GM23248 (cell line): ENCODE measurements at regions not wholly inside any gene's neighbourhood (a gene's known extent, or its start where the extent isn't known, plus 50 kb on each side); places are given as distances from the start of the nearest gene placed in this dataset.

Experiments
- DNase-seq: peaks from one replicate; pipeline ENCODE4 v3.0.0-alpha.2; 2015
- H2AFZ ChIP-seq: fragments of 200-600 bp; sonication (generic); 2 replicates; pipeline ENCODE4 v1.6.1; 2016; ENCODE audit warnings: antibody characterized with exemption
- H3F3A ChIP-seq: fragments of 200-600 bp; sonication (generic); 2 replicates; pipeline ENCODE4 v1.6.1; 2016; ENCODE audit warnings: mild to moderate bottlenecking, antibody characterized with exemption, mixed run types; ENCODE audit not compliant: insufficient read depth
- H3K27ac ChIP-seq: fragments of 200-600 bp; sonication (generic); 2 replicates; pipeline ENCODE4 v1.5.1; 2016; ENCODE audit warnings: mild to moderate bottlenecking
- H3K27me3 ChIP-seq: fragments of 200-600 bp; sonication (generic); replicated peaks from 2 replicates; pipeline ENCODE4 v1.6.1; 2016; ENCODE audit warnings: mild to moderate bottlenecking; ENCODE audit not compliant: insufficient read depth
- H3K36me3 ChIP-seq: fragments of 200-600 bp; sonication (generic); 2 replicates; pipeline ENCODE4 v1.6.1; 2016; ENCODE audit warnings: low read depth, mild to moderate bottlenecking
- H3K4me1 ChIP-seq: fragments of 200-600 bp; sonication (generic); 2 replicates; pipeline ENCODE4 v1.6.1; 2016; ENCODE audit warnings: mild to moderate bottlenecking; ENCODE audit not compliant: insufficient read depth
- H3K4me2 ChIP-seq: fragments of 200-600 bp; sonication (generic); one replicate; pipeline ENCODE4 v1.6.1; 2016; ENCODE audit warnings: mild to moderate bottlenecking; ENCODE audit not compliant: unreplicated experiment
- H3K4me3 ChIP-seq: fragments of 200-600 bp; sonication (generic); 2 replicates; pipeline ENCODE4 v1.5.1; 2016; ENCODE audit warnings: mild to moderate bottlenecking
- H3K79me2 ChIP-seq: fragments of 200-600 bp; sonication (generic); 2 replicates; pipeline ENCODE4 v1.6.1; 2016; ENCODE audit warnings: mild to moderate bottlenecking; ENCODE audit not compliant: insufficient read depth
- H3K9ac ChIP-seq: fragments of 200-600 bp; sonication (generic); 2 replicates; pipeline ENCODE4 v1.6.1; 2016; ENCODE audit warnings: mild to moderate bottlenecking
- H3K9me2 ChIP-seq: fragments of 200-600 bp; sonication (generic); 2 replicates; pipeline ENCODE4 v1.6.1; 2016; ENCODE audit warnings: mixed run types, mild to moderate bottlenecking, moderate library complexity; ENCODE audit not compliant: insufficient read depth
- H3K9me3 ChIP-seq: fragments of 200-600 bp; sonication (generic); one replicate; pipeline ENCODE4 v1.6.1; 2017; ENCODE audit warnings: low read depth
- H4K20me1 ChIP-seq: fragments of 200-600 bp; sonication (generic); 2 replicates; pipeline ENCODE4 v1.6.0; 2016; ENCODE audit not compliant: insufficient read depth
- EZH2 ChIP-seq: fragments of 200-600 bp; sonication (generic); IDR thresholded peaks from 2 replicates; pipeline ENCODE4 v1.6.1; 2018; ENCODE audit warnings: antibody characterized with exemption, mild to moderate bottlenecking; ENCODE audit not compliant: insufficient read depth, poor library complexity, severe bottlenecking
- EZH2phosphoT487 ChIP-seq: fragments of 200-600 bp; sonication (generic); IDR thresholded peaks from 2 replicates; pipeline ENCODE4 v1.6.1; 2018; ENCODE audit warnings: antibody characterized with exemption, moderate library complexity, mild to moderate bottlenecking, low read depth; ENCODE audit not compliant: insufficient read depth
- WGBS, 2 experiments: methylation state at CpG; one replicate each; pipeline ENCODE4 v1.1.6; 2015 to 2017; ENCODE audit warnings: low lambda C conversion rate in 2 of 2, low coverage in 1 of 2; ENCODE audit errors: missing lambda C conversion rate in 2 of 2; 5-methylcytosine and 5-hydroxymethylcytosine counted together
- in situ Hi-C: fragments of 300-500 bp; cut with MboI; formaldehyde crosslinking; loops from 2 replicates; pipeline ENCODE4 v1.15.0; 2020

- in situ Hi-C loops = no loop called here
- H3K4me1 ChIP-seq = no peaks in the 10 kb centered on the region
- no peaks in the 10 kb centered on the region for H3K9me2 ChIP-seq
- 21 to 42% methylated on average over 2 to 3 of the region's 3 CpGs for WGBS, 2 experiments
- no peak overlapping the region for H2AFZ ChIP-seq
- no peak overlapping the region for H3K27ac ChIP-seq
- H3K4me3 ChIP-seq = no peak overlapping the region
- no peaks in the 10 kb centered on the region for H3K9me3 ChIP-seq
- no peaks in the 10 kb centered on the region for H4K20me1 ChIP-seq
- no peak overlapping the region for H3K4me2 ChIP-seq
- H3K36me3 ChIP-seq = no peaks in the 10 kb centered on the region
- H3K79me2 ChIP-seq = no peaks in the 10 kb centered on the region
- H3K9ac ChIP-seq = no peak overlapping the region
- peak; percentile 11 for DNase-seq
- no peaks in the 10 kb centered on the region for H3K27me3 ChIP-seq
- no peak for TF ChIP-seq EZH2phosphoT487
- no peak for TF ChIP-seq EZH2
- no peaks in the 10 kb centered on the region for H3F3A ChIP-seq
Measured at GRCh38 chr2:116510117-116510671, 1304.3 kb upstream of the DDX18 start.

- in situ Hi-C loops = no loop called here
- Histone ChIP-seq H3K9me2 (no peaks in the 10 kb centered on the region), H3F3A (no peaks in the 10 kb centered on the region), H4K20me1 (no peaks in the 10 kb centered on the region), H3K9ac (no peak overlapping the region), H2AFZ (no peak overlapping the region), H3K27ac (no peak overlapping the region), H3K79me2 (no peaks in the 10 kb centered on the region), H3K4me2 (no peak overlapping the region), H3K4me3 (no peak overlapping the region), H3K36me3 (no peaks in the 10 kb centered on the region), H3K9me3 (no peaks in the 10 kb centered on the region), H3K4me1 (no peaks in the 10 kb centered on the region), H3K27me3 (no peaks in the 10 kb centered on the region)
- TF ChIP-seq EZH2phosphoT487 (no peak), EZH2 (no peak)
- DNase-seq = no peak
- WGBS, 2 experiments = 27 to 31% methylated on average over 6 of the region's 6 CpGs
Measured at GRCh38 chr2:116511426-116511825, 1303.1 kb upstream of the DDX18 start.

- no peaks in the 10 kb centered on the region for H3K9me3 ChIP-seq
- H3K36me3 ChIP-seq = no peaks in the 10 kb centered on the region
- H3K79me2 ChIP-seq = no peaks in the 10 kb centered on the region
- no peak for TF ChIP-seq EZH2phosphoT487
- TF ChIP-seq EZH2 = no peak
- no peak overlapping the region for H3K27ac ChIP-seq
- no peaks in the 10 kb centered on the region for H4K20me1 ChIP-seq
- H3K9ac ChIP-seq = no peak overlapping the region
- no peak overlapping the region for H3K4me3 ChIP-seq
- no peaks in the 10 kb centered on the region for H3K9me2 ChIP-seq
- WGBS, 2 experiments = 20 to 21% methylated on average over 3 of the region's 3 CpGs
- no peak overlapping the region for H3K4me2 ChIP-seq
- in situ Hi-C loops = no loop called here
- no peaks in the 10 kb centered on the region for H3K27me3 ChIP-seq
- H2AFZ ChIP-seq = no peak overlapping the region
- H3F3A ChIP-seq = no peaks in the 10 kb centered on the region
- H3K4me1 ChIP-seq = no peaks in the 10 kb centered on the region
- DNase-seq = no peak
Measured at GRCh38 chr2:116513991-116514390, 1300.5 kb upstream of the DDX18 start.

- TF ChIP-seq EZH2phosphoT487 (no peak), EZH2 (no peak)
- H3K9me3 ChIP-seq = no peaks in the 10 kb centered on the region
- no peak overlapping the region for H3K9ac ChIP-seq
- H2AFZ ChIP-seq = no peak overlapping the region
- no peak overlapping the region for H3K27ac ChIP-seq
- no peaks in the 10 kb centered on the region for H3K4me1 ChIP-seq
- H3F3A ChIP-seq = no peaks in the 10 kb centered on the region
- no peaks in the 10 kb centered on the region for H3K36me3 ChIP-seq
- no peaks in the 10 kb centered on the region for H3K9me2 ChIP-seq
- no peaks in the 10 kb centered on the region for H3K27me3 ChIP-seq
- in situ Hi-C loops = no loop called here
- WGBS, 2 experiments = 3 to 5% methylated on average over 1 of the region's 1 CpG
- H3K79me2 ChIP-seq = no peaks in the 10 kb centered on the region
- H3K4me2 ChIP-seq = no peak overlapping the region
- H3K4me3 ChIP-seq = no peak overlapping the region
- no peaks in the 10 kb centered on the region for H4K20me1 ChIP-seq
- no peak for DNase-seq
Measured at GRCh38 chr2:116517936-116518335, 1296.6 kb upstream of the DDX18 start.

- no peak for TF ChIP-seq EZH2phosphoT487
- TF ChIP-seq EZH2 = no peak
- H3F3A ChIP-seq = no peaks in the 10 kb centered on the region
- H3K4me3 ChIP-seq = no peak overlapping the region
- no peak overlapping the region for H2AFZ ChIP-seq
- DNase-seq = no peak
- H3K27ac ChIP-seq = no peak overlapping the region
- no peaks in the 10 kb centered on the region for H3K9me2 ChIP-seq
- H4K20me1 ChIP-seq = no peaks in the 10 kb centered on the region
- H3K36me3 ChIP-seq = no peaks in the 10 kb centered on the region
- H3K4me1 ChIP-seq = no peaks in the 10 kb centered on the region
- no peaks in the 10 kb centered on the region for H3K27me3 ChIP-seq
- in situ Hi-C loops = no loop called here
- no peaks in the 10 kb centered on the region for H3K9me3 ChIP-seq
- H3K9ac ChIP-seq = no peak overlapping the region
- 7 to 12% methylated on average over 5 of the region's 5 CpGs for WGBS, 2 experiments
- no peak overlapping the region for H3K4me2 ChIP-seq
- no peaks in the 10 kb centered on the region for H3K79me2 ChIP-seq
Measured at GRCh38 chr2:116537811-116538210, 1276.7 kb upstream of the DDX18 start.
